Stomach (tissue), 4 donors: ENCODE measurements at regions not wholly inside any gene's neighbourhood (a gene's known extent, or its start where the extent isn't known, plus 50 kb on each side); places are given as distances from the start of the nearest gene placed in this dataset.

ENCODE experiments used
- EP300 ChIP-seq: sonication (generic); formaldehyde crosslinking; IDR thresholded peaks from one replicate; pipeline ENCODE4 v1.6.1; 2017; ENCODE audit warnings: antibody characterized with exemption
- POLR2A ChIP-seq, 4 donors: fragments of 450-650 bp; IDR thresholded peaks; one replicate each; pipeline ENCODE4 v1.6.1; 2016; ENCODE audit warnings: antibody characterized with exemption in 4 of 4, control low read depth in 2 of 4, mild to moderate bottlenecking in 1 of 4, moderate library complexity in 1 of 4

DNA sequence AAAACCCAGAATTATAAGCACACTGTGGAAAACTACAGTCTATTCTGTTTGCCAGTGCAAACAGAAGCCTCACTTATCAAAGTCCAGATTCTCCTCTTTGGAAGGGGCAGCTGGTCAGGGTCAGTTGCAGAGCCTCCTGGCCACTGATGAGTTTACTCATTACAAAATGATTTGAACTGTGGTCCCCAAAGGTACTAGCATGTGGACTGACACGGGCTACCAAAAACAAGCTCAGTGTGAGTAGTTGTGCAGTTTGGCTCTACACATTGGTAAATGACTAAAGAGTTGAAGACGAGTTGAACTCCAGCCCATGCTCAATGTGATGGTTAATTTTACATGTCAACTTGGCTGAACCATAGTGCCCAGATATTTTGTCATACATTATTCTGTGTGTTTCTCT, 221.5 kb downstream of the ZIC4 start:
- TF ChIP-seq POLR2A (IDR thresholded peaks at IDR 0.05) (no peak), EP300 (no peak)
